Nephron progenitor cell (in vitro differentiated cells): ENCODE measurements at regions not wholly inside any gene's neighbourhood (a gene's known extent, or its start where the extent isn't known, plus 50 kb on each side); places are given as distances from the start of the nearest gene placed in this dataset.

Source experiments
- DNase-seq: peaks from one replicate; pipeline ENCODE4 v3.0.0; 2021
- H3K27ac Mint-ChIP-seq: 2 replicates; pipeline ENCODE4 v1.8.0; 2021; ENCODE audit warnings: mild to moderate bottlenecking, moderate library complexity, mixed read lengths
- H3K27me3 Mint-ChIP-seq: 2 replicates; pipeline ENCODE4 v1.8.0; 2021; ENCODE audit warnings: mild to moderate bottlenecking, low read depth, mixed read lengths; ENCODE audit not compliant: poor library complexity
- H3K36me3 Mint-ChIP-seq: 2 replicates; pipeline ENCODE4 v1.8.0; 2021; ENCODE audit warnings: low read depth, mixed read lengths
- H3K4me1 Mint-ChIP-seq: 2 replicates; pipeline ENCODE4 v1.8.0; 2021; ENCODE audit warnings: mixed read lengths
- H3K4me3 Mint-ChIP-seq: 2 replicates; pipeline ENCODE4 v1.8.0; 2021; ENCODE audit warnings: mild to moderate bottlenecking, moderate library complexity, mixed read lengths
- H3K9me3 Mint-ChIP-seq: 2 replicates; pipeline ENCODE4 v1.8.0; 2021; ENCODE audit warnings: mild to moderate bottlenecking, moderate library complexity, mixed read lengths
- CTCF ChIP-seq: fragments of 200-600 bp; sonication (generic); IDR thresholded peaks from 2 replicates; pipeline ENCODE4 v1.5.0; 2021; ENCODE audit warnings: antibody characterized with exemption

DNA sequence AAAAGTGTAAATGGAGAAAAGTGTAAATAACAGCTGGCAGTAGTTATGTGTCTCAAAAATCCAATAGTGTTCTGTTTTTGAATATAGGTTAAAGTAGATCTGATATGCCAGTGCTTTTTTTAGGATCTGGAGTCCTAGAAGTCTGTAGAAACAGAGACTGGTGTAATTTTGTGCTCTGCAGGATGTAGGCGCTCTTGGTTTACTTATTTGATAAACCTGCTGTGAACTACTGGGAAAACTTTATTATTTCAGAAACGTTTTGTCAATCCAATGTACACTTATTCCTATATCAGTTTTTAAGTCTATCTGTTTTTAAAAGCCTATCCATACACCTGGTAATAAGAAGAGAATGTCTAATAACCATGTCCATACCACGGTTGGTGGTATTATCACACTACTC, 530.8 kb upstream of the ZNF804A start:
- H3K4me1 Mint-ChIP-seq, result no peaks in the 10 kb centered on the region
- no peak overlapping the region for H3K4me3 Mint-ChIP-seq
- no peaks in the 10 kb centered on the region for H3K9me3 Mint-ChIP-seq
- H3K27ac Mint-ChIP-seq, result no peak overlapping the region
- no peak for DNase-seq
- TF ChIP-seq CTCF, result no peak
- H3K27me3 Mint-ChIP-seq, result no peaks in the 10 kb centered on the region
- no peaks in the 10 kb centered on the region for H3K36me3 Mint-ChIP-seq

DNA sequence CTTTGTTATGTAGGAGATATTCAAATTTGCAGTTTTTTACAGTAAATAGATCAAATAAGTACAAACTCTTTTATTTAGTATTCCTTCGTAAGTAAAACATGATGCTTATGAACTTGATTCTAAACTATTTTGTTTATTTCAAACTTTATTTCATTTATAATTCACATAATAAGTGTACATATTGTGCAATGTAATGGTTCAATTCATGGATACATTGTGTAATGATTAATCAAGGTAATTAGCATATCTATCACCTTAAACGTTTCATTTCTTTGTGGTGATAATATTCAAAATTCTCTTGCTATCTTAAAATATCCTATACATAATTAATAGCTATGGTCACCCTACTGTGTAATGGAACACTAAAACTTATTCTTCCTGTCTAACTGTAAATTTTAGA, 525.9 kb upstream of the ZNF804A start:
- H3K27ac Mint-ChIP-seq, result no peak overlapping the region
- DNase-seq, result no peak
- H3K9me3 Mint-ChIP-seq, result no peaks in the 10 kb centered on the region
- no peaks in the 10 kb centered on the region for H3K4me1 Mint-ChIP-seq
- no peaks in the 10 kb centered on the region for H3K36me3 Mint-ChIP-seq
- H3K27me3 Mint-ChIP-seq, result no peaks in the 10 kb centered on the region
- TF ChIP-seq CTCF, result no peak
- H3K4me3 Mint-ChIP-seq, result no peak overlapping the region

DNA sequence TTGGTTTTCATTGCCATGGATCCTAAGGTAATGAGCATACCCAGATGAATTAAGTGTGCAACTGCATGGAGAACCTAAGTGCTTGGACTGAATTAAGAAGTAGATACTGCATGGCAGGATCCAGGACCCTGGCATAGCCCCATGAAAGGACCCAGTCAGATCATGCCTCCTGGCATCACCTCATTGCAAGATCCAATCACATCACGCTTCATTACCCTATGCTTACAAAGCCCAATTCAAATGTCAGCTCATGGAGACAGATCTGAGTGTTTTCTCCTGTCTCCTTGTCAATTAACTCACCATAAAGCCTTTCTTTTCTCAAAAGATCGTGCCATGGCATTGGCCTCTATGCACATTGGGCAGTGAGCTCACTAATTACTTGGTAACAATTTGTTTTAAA, 519.8 kb upstream of the ZNF804A start:
- Mint-ChIP-seq H3K27ac (no peak overlapping the region), H3K9me3 (no peaks in the 10 kb centered on the region), H3K4me3 (no peak overlapping the region), H3K36me3 (no peaks in the 10 kb centered on the region), H3K27me3 (no peaks in the 10 kb centered on the region), H3K4me1 (no peaks in the 10 kb centered on the region)
- no peak for TF ChIP-seq CTCF
- DNase-seq, result no peak

DNA sequence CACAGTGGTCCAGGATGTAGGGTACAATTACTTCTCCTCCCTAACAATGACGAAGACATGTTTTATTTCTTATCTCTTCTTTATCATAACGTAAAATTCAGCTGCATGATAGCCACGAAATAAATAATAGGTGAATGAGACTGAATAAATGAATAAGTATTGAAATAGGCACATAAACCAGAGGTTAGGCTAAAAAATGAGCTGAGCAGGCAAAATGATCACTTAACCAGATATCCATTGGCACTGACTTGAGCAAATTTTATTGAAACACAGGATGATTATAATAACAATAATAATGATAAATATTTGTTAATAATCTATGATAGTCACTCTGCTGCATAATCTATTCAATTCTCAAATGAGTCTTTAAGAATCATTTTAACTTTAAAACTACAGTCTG, 506.9 kb upstream of the ZNF804A start:
- no peak overlapping the region for H3K4me3 Mint-ChIP-seq
- H3K27ac Mint-ChIP-seq, result no peak overlapping the region
- no peaks in the 10 kb centered on the region for H3K36me3 Mint-ChIP-seq
- no peaks in the 10 kb centered on the region for H3K9me3 Mint-ChIP-seq
- no peaks in the 10 kb centered on the region for H3K4me1 Mint-ChIP-seq
- DNase-seq, result no peak
- TF ChIP-seq CTCF, result no peak
- no peaks in the 10 kb centered on the region for H3K27me3 Mint-ChIP-seq

DNA sequence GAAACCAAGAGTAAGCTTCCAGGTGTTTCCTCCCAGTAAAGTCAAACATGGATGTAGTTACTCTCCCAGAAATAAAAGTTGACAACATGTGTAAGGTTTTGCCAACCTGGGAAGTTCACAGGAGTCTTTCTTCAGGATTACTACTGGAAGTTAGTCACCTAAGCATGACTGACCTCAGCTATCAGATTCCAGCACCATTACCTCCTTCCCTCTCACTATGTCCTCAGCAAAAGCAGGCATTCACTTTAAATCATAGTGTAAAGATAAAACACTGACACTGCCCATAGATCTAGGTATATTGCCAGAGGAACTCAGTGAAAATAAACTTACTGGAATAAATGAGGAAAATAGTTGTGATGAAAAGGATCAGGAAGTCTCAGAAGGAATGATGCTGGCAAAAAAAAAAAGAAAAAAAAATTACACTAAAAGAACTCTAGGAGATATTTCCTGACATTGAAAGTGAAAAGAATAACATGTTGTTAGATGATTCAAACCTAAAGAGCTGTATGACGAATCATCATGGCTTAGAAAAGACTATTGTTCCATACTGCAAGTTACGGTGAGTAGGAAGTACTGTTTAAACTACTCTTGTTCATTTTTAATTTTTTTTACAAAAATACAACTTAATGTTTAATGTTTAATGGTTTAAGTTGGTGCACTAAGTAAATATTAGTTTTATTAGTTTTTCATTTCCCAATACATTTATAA, 484.5 kb upstream of the ZNF804A start:
- no peak overlapping the region for H3K27ac Mint-ChIP-seq
- H3K27me3 Mint-ChIP-seq, result no peaks in the 10 kb centered on the region
- no peak overlapping the region for H3K4me3 Mint-ChIP-seq
- TF ChIP-seq CTCF, result no peak
- H3K4me1 Mint-ChIP-seq, result no peaks in the 10 kb centered on the region
- no peaks in the 10 kb centered on the region for H3K36me3 Mint-ChIP-seq
- no peaks in the 10 kb centered on the region for H3K9me3 Mint-ChIP-seq
- no peak for DNase-seq

- TF ChIP-seq CTCF, result no peak
- Mint-ChIP-seq H3K36me3 (no peaks in the 10 kb centered on the region), H3K4me3 (no peak overlapping the region), H3K9me3 (no peaks in the 10 kb centered on the region), H3K27ac (no peak overlapping the region), H3K4me1 (no peaks in the 10 kb centered on the region), H3K27me3 (no peaks in the 10 kb centered on the region)
- DNase-seq, result no peak
These were observed 483.9 kb upstream of the ZNF804A start for GRCh38 chr2:184114439-184114838.
